ENCODE measurements at regions not wholly inside any gene's neighbourhood (a gene's known extent, or its start where the extent isn't known, plus 50 kb on each side); places are given as distances from the start of the nearest gene placed in this dataset.

DNA sequence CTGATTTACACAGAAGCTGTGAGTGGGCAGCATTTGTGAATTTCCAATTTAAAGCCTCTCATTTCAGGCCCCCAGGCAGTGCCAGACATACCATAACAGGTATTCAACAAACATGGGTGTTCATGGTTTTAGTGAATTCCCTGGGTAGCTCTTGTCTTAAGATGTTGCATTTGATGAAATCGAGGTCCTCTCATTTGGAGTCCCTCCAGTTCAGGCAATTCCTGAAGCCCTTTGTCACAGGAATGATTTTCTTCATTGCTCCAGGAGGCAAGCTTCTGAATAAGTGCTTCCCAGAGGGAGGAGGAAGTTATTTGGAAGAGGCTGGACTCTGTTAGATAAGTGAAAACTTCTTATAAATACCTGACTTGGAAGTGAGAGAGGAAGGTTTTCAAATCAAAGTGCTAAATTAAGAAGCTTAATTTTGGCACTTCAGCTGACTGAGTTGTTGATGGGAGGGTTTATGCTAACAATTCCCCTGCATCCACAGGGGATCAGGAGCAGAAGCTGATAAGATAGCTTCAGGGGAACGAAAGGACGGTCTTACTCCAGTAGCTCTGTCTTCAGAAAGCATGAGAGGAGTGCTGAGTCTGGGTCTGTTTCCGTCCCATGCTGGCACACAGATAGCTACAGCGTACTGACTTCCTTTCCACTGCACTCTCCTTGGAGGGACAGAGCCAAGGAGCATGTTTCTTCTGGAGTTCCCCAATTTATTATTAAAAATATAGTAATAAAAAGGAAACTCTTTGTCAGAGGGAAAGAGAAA lies 543.1 kb downstream of the GBA3 start:
- no peak for DNase-seq

DNA sequence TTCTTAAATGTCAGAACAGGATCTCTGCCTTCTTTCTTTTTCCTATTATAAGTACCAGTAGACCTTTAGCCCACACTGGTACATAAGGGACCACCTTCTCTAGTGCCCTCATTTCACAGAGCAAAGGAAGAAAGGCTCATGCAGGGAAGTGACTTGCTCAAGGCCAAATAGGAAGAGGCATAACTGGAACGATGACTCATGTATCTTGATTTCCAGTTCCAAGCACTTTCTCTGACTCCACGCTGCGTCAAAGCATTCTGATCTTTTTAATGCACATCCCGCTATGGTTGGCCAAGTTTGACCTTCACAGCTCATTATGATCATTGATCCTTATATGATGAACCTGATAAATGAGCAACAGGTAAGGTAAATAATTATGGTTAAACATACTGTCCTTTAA lies 542.0 kb downstream of the GBA3 start:
- DNase-seq = no peak

DNA sequence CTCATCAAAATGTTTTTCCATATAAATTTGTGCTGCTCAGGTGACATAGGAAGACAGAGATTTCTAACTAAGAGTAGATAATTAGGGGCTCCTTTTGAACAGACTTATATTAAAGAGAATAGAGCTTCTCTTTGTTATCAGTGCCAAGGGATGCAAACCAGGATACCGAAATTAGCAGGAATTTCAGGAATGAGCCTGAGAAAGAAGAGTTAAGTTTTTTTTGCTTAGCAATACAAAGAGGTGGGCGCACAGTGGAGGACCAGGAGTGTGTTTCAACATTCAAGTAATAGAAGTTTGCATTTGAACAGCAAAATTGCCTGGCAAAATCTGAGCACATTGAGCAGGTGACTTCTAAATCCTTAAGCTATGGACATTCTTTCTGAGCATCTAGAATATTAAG lies 541.3 kb downstream of the GBA3 start:
- DNase-seq = no peak

DNA sequence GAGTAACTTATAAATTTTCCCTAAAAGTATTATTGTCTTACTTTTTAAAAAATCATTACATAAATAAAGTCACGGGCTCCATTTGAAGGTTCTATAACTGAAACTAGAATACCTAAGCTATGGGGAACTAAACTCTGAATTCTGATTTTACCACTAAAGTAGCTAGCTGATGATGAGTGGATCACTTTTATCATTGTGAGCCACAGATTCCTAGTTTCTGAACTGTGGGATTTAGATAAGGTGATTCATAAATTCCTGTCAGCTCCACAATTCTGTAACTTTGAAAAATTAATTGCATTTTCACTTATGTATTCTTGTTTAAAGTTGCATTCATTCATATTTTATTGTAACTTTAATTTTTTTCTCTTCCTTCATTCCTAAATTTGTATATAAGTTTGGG lies 540.9 kb downstream of the GBA3 start:
- no peak for DNase-seq

DNA sequence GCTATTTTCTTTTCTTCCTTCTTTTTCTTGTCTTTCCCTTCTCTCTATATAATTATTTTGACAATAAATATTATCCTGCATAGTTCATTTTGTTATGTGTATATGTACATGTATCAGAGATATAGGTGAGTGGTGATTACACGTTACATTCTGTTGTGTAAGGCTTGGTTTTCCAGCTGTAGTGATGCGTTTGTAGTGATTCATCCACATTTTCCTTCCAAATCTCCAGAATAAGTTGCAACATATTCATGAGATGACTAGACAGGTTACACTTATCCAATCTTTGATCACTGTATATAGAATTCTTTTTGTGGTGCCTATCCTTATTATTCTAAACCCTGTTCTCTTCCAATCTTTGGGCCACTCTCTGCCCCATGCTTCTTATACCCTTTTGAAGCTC lies 540.2 kb downstream of the GBA3 start:
- no peak for DNase-seq

DNA sequence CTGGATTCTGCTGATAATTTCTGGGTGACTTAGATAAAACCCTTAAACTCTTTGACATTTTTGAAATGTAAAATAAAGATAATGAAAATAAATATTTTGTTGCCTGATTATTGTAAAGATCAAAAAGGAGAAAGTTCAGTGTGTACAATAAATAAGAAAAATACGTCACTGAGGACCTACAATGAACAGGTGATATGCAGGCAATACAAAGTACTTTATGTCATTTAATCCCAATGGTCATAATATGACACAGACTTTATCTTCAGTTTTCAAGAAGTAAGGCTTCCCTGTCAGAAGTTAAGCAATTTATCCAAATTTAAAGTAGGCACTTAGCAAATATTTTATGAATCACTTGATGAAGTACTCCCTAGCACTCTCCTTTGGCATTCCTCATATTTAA lies 532.8 kb downstream of the GBA3 start:
- DNase-seq = no peak

DNA sequence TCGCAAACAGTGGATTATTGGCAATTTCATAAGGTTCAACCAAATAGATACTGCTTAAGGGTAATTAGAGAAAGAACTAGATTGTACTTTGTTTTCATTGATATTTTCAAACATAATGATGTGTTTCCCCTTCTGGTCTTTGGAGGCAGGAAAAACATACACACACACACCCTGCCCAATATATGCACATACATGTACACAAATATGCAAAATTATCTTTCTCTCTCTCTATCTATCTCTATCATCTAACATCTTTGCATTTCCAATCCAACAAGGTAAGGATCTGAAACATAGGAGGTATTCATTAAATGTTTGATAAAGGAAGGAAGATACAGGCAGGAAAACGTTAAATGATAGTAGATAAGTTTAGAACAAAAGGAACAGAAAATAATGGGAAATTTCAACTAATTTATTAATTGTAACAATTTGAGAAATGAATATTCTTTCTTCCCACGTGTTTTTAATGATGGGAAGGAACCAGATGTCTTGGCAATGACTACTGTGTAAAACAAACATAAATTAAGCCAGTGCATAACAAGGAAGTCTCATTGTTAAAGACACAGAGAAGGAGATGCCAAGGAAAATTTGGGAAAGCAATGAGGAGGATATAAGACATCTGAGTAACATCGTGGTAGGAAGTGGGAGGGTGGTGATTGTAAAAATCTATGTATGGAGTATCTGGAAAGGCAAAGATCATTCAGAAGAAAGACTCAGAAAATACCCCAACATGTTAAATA lies 532.1 kb downstream of the GBA3 start:
- no peak for DNase-seq

DNA sequence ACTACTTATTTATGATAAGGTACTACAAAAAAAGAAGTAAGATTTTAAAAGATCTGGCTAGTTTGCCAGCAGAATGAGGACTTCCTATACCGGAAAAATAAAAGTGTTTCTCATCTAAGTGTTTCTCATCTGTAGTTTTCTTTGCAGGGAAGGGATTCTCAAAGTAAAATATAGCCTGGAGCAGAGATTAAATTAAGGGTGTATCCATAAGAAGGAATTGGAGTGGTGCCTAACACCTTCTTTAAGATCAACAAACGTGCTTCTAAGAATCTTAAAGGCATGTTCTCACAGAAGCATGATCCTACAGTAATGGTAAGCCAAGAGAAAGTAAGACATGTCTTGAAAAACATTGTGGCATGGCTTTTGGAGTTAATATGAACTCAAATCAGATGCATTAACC lies 528.2 kb downstream of the GBA3 start:
- no peak for DNase-seq

DNA sequence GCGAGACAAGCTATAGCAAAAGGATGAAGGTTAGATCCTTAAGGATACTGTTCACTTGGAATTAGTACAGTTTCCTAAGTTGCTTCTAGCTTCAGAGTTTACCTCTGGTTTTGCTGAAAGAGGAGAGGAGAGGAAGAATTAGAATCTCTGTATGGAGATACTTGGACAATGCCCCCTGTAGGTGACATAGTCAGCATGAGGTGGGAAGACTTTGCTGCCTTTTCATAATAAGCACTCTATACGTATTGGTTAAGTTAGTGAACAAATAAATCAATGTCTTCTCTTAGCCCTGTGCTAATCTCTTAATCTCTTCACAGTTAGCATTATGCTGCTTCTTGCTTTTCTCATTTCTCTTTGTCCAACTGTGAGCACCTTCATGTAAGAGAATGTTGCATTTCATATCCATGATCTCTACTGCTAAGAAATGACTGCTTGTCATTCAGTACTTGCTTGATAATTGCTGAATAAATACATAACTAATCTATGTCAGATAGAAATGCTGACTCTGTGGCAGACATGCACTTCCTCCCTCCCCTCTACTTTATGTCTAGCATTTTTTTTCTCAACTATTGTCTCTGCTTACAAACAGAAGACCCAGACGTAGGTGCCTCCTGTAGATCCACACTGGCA lies 527.2 kb downstream of the GBA3 start:
- no peak for DNase-seq

DNA sequence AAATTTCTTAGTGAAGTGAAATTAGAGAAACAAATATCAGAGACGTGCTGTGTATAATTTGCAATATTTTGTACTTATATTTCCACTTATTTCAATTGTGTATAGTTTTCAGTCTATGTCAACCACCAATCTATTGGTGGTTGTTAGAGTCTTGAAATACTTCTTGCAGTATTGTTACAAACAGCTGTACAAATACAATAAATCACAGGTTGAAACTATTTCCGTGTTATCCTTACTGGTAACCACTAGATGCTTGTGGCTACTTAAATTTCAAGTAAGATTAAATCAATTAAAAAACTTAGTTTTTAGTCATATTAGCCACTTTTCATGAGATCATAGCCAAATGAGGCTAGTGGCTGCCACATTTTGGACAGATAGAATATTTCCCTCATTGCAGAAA lies 520.5 kb downstream of the GBA3 start:
- DNase-seq = no peak

DNA sequence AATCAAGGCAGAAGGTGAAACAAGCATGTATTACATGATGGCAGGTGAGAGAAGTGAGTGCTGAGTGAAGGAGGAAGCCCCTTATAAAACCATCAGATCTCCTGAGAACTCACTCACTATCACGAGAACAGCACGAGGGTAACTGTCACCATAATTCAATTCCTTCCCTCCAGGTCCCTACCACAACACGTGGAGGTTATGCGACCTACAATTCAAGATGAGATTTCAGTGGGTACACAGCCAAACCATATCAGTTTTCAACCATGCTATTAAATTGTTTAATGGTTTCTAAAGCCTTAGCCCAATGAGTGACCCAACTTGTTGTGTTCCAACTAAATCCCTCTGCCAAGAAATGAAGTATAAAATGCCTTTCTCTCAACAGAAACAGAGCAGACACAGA lies 519.8 kb downstream of the GBA3 start:
- DNase-seq = no peak

DNA sequence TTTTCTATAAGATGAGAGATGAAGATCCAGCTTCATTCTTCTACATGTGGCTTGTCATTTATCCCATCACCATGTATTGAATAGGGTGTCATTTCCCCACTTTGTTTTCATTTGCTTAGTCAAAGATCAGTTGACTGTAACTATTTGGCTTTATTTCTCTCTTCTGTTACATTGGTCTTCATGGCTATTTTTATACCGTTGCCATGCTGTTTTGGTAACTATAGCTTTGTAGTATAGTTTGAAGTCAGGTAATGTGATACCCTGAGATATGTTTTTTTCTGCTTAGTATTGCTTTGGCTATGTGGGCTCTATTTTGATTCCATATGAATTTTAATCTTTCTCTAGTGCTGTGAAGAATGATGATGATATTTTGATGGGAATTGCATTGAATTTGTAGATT lies 514.3 kb downstream of the GBA3 start:
- DNase-seq = no peak

DNA sequence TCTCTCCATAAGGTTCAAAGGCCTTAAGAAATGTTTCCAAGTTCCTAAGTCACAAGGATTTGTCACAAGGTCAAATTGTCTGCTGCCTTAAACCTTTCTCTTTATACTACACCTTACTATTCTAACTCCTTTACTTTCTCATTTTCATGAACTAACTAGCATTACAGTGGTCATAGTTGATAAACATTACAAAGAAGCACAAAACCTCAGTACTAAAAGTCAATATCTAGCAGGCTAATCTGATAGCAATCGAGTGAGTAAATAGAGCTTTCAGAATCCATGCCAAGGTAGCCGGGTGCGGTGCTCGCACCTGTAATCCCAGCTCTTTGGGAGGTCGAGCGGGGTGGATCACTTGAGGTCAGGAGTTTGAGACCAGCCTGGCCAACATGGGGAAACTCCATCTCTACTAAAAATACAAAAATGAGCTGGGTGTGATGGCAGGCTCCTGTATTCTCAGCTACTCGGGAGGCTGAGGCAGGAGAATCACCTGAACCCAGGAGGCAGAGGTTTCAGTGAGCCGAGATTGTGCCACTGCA lies 510.0 kb downstream of the GBA3 start:
- no peak for DNase-seq

DNA sequence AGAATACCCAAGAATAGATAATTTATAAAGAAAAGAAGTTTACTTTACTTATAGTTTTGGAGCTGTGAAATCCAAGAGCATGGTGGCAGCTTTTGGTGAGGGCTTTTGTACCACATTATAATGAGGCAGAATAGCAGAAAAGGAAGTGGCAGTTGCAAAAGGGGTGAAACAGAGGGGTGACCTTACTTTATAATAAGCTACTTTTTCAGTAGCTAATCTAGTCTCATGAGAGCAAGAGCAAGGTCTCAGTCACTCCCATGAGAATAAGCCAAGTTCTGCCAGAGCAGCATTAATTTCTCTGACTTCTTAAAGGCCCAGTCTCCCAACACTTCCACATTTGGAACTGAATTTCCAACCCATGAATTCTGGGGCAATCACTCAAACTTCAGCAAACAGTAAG lies 502.0 kb downstream of the GBA3 start:
- DNase-seq = no peak

DNA sequence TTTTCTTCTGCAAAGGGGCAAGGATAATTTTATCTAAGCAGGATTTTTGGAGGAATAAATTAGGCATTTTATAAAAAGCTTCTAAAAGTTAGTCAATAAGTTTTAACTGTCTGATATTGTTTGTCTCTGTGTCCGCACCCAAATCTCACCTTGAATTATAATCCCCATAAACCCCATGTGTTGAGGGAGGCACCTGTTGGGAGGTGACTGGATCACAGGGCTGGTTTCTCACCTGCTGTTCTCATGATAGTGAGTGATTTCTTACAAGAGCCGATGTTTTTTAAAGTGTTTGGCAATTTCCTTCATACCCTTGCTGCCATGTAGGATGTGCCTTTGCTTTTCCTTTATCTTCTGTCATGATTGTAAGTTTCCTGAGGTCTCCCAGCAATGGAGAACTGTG lies 481.4 kb downstream of the GBA3 start:
- no peak for DNase-seq

DNA sequence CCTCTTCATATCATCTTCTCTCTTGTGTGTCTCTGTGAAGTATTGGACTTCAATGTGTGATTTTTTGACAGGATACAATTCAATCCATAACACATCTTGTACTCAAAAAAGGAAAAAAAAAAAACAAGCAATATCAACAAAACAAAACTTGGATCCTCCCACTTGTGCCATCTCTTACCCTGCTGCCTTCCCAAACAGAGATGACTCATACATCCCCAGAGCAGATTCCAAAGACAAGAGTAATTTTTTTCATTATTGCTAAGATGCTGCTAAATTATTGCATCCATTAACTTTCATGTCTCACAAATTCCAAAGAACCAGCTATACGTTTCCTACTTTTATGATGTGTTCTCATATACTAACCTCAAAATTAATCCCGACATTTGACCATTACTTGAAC lies 479.2 kb downstream of the GBA3 start:
- DNase-seq = no peak

DNA sequence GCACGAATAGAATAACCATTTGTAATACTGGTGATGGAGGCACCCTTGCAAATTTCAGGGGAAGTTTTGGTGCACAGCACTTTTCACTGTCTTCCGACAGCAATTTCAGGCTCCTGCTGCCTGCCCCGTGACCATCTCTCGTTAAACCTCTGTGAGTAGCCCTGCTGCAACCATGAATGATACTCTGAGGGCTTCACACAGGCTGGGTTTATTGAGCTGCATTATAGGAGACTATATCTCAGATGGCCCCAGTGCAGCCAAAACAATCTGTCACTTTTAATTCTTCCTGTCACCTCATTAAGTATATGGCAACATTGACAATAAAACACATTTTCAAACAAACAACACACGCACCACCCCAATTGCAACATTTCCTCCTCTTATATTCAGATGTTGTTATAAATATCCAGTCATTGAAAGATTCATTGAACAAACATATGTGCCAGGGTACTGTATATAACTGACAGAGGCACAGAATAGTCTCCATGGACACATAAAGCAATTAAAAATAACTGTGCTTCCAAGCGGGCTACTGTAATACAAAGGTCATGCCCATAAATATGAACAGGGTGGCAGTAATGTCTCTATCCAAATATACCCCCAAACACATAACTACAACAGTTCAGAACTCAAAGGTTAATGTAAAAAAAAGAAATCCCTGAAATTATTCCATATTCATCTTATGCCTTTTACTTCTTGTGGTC lies 477.0 kb downstream of the GBA3 start:
- no peak for DNase-seq

DNA sequence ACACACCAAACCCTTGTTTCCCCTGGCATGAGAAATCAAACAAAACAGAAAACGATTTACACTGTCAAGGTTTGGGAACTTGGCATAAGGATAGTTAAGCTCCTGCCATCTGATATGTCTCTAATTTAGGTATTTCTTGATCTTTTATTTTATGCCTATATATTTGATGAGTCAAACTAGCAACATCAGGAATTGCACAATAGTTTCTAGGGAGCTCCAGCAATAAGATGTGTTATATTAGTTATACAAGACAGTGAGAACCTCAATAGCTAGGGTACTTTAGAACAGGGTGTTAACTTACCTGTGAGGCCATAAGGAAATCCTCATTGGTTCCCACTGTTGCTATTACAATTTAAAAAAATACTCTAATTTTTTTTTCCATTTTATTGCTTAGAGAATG lies 474.2 kb downstream of the GBA3 start:
- DNase-seq = no peak

DNA sequence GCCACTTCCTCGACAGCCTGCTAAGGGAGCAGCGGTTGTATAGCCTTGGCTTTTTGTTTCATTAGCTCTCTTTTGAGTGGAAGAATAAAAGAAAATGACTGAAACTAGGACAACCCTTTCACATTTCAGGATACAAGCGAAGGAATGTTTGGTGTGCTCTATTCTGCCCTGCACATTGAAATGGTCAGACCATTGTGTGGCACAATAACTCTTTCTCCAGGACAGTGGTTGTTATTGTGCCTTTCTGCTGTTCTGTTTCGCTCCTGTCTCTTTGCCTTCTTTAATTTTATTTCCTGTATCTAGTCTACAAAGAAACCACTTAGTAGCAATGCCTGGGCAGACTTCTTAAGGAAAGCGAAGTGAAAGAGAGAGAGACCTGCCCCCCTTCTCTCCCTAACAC lies 473.7 kb downstream of the GBA3 start:
- DNase-seq = no peak

DNA sequence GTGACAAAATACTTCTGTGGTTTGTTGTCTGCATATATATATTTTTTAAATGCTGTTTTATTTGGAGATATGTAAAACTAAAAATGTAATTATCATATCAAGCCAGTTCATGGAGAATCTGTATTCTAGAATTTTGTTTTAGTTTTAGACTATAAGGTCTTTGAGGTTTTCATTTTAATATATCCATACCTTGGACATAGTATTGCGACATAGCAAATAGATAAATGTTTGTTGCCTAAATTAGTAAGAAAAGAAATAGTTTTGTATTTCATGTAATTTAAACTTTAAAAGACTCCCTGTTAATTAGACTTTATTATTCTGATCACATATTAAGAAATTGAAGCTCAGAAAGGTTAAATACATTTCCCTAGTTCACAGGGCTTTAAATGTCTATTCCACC lies 472.9 kb downstream of the GBA3 start:
- no peak for DNase-seq

DNA sequence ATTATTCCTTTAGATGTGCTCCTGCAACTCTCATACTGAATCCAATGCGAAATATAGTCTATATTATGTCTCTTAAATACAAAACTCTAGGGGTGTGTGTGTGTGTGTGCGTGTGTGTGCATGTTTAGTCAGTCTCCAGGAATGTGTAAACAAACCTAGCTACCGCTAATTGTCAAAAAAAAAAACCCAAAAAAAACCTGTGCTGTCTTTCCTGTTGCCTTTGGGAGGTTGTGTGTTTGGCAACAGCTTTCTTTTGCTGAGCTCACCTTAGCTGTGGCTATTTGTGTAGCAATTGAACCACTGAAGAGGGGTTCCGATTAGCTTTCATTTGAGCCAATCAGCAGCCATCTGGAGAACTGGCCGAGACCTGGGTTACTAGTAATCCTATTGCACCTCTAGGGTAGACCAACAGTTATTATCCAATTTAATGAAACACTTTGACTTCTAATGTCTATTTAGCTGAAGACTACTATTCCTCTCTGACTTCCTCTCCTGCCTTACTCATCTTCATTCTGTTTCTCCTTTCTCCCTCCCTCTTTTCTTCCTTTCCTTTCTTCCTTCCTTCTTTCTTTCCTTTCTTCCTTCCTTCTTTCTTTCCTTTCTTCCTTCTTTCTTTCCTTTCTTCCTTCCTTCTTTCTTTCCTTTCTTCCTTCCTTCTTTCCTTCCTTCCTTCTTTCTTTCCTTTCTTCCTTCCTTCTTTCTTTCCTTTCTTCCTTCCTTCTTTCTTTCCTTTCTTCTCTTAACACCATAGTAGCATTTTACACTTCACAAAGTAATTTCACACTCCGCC lies 471.1 kb downstream of the GBA3 start:
- DNase-seq = no peak

DNA sequence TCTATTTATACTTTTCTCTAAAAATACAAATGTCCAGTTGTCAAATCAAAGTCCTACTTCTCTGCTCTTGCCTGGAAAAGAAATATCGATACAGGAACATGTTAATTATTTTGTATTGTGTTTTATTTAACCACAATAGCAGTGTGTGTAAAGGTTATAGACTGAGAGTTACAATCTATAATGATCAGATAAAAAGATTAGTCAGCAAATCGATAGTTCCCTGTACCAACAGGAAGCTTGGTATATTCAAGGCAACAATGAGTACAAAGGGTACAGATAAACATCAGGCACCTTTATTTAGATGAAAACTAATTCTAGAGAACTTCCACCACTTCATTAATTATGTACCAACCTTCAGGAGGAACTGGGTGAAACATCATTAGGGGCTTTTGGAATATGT lies 469.5 kb downstream of the GBA3 start:
- no peak for DNase-seq

DNA sequence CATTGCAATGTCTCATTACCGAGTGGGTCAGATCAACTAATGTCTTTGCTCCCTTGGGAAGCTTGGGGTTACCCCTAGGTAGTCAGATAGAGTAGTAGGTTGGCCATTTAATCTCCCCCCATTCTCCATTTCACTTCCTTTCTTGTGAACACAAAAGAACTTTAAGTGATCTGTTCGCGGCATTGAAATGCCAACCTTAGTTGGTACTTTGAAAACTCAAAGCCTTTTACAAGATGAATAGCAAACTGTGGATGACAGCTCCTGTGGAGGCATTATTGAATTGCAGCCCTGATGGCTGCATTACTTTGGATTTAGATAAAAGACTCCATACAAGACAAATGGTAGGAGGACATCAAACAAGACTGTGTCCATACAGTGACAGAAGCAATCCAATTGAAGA lies 469.1 kb downstream of the GBA3 start:
- no peak for DNase-seq
